HG03066 (cell line): ENCODE measurements at regions not wholly inside any gene's neighbourhood (a gene's known extent, or its start where the extent isn't known, plus 50 kb on each side); places are given as distances from the start of the nearest gene placed in this dataset.

Experiments used
- ATAC-seq: cut with Tn5 transposase; IDR thresholded peaks from one replicate; pipeline ENCODE4 v1.9.1; 2021; ENCODE audit warnings: low read depth; ENCODE audit not compliant: unreplicated experiment

GRCh38 chr22:49325531-49326395, 501.9 kb downstream of the BRD1 start:
- no peak for ATAC-seq

- no peak for ATAC-seq
These were observed 502.9 kb downstream of the BRD1 start for GRCh38 chr22:49324527-49325491.

GRCh38 chr22:49323751-49324415, 503.8 kb downstream of the BRD1 start:
- no peak for ATAC-seq

DNA sequence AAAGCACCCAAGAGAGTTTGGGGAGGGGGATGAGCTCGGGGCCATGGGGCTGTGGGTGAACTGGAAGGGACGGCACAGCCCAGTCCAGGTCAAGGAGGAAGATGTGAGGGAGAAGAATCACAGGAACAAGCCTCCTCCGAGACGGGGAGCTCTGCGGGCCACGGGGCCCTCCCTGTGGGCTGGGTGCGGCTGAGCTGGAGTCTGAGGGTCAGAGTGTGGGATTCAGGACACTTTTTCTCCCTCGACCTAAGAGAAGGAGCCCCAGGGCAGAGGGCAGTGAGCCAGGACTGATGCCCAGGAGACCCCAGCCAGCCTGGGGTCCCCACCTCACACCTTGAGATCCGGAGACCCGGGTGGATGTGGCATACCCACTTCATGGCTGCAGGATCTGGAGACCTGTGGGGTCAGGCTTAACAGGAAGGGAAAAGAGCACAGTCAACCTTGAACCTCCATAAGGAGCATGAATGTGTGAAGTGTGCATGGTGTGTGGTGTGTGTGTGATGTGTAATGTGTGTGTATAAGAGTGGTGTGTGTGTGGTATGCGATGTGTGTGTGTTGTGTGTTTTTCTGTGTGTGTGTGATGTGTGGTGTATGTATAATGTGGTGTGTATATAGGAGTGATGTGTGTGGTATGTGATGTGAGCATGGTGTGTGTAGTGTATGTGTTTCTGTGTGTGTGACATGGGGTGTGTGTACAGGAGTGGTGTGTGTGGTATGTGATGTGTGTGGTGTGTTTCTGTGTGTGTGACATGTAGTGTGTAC, 504.6 kb downstream of the BRD1 start:
- ATAC-seq: no peak

DNA sequence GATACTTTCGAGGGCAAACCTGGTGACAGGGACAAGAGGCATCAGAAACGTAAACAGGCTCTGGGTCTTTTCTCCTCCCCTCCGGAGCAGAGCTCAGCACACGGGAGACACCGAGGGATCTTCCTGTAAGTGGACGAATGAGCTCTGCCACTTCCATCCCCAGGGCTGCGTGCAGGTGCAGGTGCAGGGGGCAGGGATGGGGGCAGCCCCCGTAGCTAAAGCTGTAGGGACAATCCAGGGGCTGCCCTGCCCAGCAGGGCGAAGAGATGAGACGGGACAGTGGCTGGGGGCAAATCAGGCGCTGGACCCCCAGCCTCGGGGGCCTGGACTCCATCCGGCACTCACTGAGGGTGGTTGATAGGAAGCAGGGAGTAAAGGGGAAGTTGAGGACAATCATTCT, 505.4 kb downstream of the BRD1 start:
- no peak for ATAC-seq

- ATAC-seq: no peak
These were observed 506.1 kb downstream of the BRD1 start for GRCh38 chr22:49321477-49322055.

GRCh38 chr22:49320714-49321476, 506.8 kb downstream of the BRD1 start:
- ATAC-seq: no peak

GRCh38 chr22:49317369-49317768, 510.3 kb downstream of the BRD1 start:
- no peak for ATAC-seq

DNA sequence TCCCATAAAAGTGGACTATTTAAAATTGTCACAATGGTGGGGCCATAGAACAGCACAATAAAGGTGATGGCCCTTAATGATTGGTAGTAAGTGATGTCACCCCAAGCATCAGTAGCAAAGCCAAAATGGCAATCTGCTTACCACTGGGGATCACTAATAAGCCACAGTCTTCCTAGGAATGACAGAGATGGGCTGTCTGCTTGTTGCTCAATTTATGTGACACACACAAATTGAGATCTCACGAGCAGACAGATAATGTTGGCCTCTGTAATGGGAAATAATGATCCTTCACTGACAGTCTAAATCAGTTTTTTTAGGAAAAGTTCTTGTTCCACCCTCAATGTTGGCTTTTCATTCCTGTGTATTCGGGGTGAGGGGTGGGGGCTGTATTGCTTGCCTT, 515.1 kb downstream of the BRD1 start:
- ATAC-seq: no peak

DNA sequence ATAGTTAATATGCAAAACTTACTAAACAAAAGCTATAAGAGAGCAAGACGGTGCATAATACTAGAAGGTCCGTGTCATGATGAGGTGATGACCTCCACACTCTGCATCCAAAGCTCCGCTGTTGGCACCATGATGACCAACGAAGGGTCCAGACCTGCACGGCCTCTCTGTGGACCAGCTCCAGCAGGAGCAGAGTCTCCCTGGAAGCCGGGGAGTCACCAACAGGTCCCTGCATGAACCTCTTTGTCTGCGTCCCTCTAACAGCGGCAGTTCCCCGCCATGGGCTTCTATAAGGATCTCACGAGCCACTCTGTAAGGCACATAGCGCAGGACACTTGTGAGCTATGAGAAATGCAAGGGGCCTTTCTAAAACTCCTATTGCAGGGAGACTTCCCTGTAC, 517.3 kb downstream of the BRD1 start:
- no peak for ATAC-seq

GRCh38 chr22:49308300-49308699, 519.4 kb downstream of the BRD1 start:
- ATAC-seq: no peak

DNA sequence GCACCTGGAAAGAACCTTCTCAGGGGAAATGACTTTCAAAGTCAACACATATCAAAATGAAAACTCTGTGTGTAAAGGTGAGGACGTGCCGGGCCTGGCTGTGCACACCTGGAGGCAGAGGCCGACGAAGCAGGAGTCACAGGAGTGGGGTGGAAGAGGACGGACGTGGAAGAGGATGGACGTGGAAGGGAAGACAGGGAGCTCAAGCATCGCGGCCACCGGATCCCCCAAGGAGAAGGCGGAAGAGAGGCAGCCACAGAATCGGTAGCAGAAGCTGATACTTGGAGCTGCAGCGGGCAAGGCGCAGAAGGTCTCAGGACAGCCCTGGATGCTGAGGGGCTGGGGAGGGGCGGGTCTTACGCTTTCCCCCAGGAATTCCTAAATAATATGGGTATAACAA, 519.8 kb downstream of the BRD1 start:
- no peak for ATAC-seq

GRCh38 chr22:49307481-49307830, 520.2 kb downstream of the BRD1 start:
- no peak for ATAC-seq

- ATAC-seq: no peak
These were observed 520.8 kb downstream of the BRD1 start for GRCh38 chr22:49306632-49307480.

DNA sequence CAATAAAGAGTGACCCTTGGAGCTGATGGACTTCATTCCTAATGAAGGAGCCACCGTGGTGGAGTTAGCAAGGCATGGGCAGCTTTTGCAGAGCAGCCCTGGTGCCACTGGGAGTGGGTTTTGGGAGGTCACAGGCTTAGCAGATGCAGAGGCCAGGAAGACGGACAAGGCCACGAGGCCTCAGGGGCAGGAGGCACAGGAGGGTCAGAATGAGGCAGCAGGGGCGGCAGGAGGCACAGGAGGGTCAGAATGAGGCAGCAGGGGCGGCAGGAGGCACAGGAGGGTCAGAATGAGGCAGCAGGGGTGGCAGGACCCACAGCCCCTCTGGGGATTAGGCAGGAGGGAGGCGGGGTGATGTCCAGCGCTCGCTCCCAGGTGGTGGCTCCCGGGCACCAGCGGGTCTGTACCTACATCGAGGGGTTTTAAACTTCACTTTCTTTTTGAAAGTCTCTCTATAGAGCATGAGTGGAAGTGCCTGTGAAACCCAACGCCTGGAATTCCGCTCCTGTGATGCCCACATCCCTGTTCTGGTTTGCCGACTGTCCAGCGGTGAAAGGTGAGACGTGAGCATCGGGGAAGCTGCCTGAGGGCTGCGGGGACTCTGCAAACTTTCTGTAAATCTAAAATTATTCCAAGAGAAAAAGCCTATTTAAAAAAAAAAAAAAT, 521.6 kb downstream of the BRD1 start:
- ATAC-seq: no peak

GRCh38 chr22:49305214-49305965, 522.3 kb downstream of the BRD1 start:
- no peak for ATAC-seq
